ENCODE measurements at regions not wholly inside any gene's neighbourhood (a gene's known extent, or its start where the extent isn't known, plus 50 kb on each side); places are given as distances from the start of the nearest gene placed in this dataset.

- no peak for TF ChIP-seq CTCF (IDR thresholded peaks at IDR 0.05)
- Histone ChIP-seq H3K27me3 (peaks cover 21% of the 10 kb centered on the region), H3K36me3 (no peaks in the 10 kb centered on the region), H3K4me3 (ENCODE audit: low read depth in 1 of 2, low read length in 1 of 2) (no peak overlapping the region), H3K9me3 (no peaks in the 10 kb centered on the region), H3K4me1 (ENCODE audit: control insufficient read depth in 1 of 2, insufficient read depth in 1 of 2, low read depth in 1 of 2, low read length in 1 of 2) (no peaks in the 10 kb centered on the region), H3K27ac (no peak overlapping the region)
These were observed 253.4 kb upstream of the NFIA start for GRCh38 chr1:60828944-60829343.

GRCh38 chr1:60826320-60827094 lies 255.9 kb upstream of the NFIA start:
- Histone ChIP-seq H3K4me3 (ENCODE audit: low read depth in 1 of 2, low read length in 1 of 2) (no peak overlapping the region), H3K4me1 (ENCODE audit: control insufficient read depth in 1 of 2, insufficient read depth in 1 of 2, low read depth in 1 of 2, low read length in 1 of 2) (no peaks in the 10 kb centered on the region), H3K27ac (no peak overlapping the region), H3K9me3 (no peaks in the 10 kb centered on the region), H3K27me3 (no peaks in the 10 kb centered on the region), H3K36me3 (no peaks in the 10 kb centered on the region)
- no peak for TF ChIP-seq CTCF (IDR thresholded peaks at IDR 0.05)

DNA sequence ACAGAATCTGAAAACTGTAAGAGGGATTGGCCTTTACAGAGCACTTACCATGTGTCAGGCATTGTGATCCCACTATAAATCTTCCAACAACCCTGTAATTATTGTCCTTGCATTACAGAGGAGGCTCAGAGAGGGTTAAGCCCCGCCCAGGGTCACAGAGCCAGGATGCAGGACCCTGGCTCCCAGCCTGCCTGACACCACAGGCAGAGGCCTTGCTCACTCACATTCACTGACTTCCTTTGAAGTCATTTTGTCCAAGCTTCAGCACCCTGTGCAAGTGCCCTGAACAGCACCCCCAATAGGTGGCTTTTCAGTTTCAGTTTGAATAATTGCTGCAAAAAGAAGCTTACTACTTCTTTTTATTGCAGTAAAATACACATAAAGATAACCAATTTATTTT lies 256.8 kb upstream of the NFIA start:
- no peaks in the 10 kb centered on the region for H3K27me3 ChIP-seq
- no peak for TF ChIP-seq CTCF (IDR thresholded peaks at IDR 0.05)
- no peaks in the 10 kb centered on the region for H3K36me3 ChIP-seq
- H3K4me1 ChIP-seq (ENCODE audit: control insufficient read depth in 1 of 2, insufficient read depth in 1 of 2, low read depth in 1 of 2, low read length in 1 of 2): no peaks in the 10 kb centered on the region
- H3K9me3 ChIP-seq: no peaks in the 10 kb centered on the region
- H3K4me3 ChIP-seq (ENCODE audit: low read depth in 1 of 2, low read length in 1 of 2): no peak overlapping the region
- H3K27ac ChIP-seq: no peak overlapping the region

- Histone ChIP-seq H3K36me3 (no peaks in the 10 kb centered on the region), H3K27me3 (no peaks in the 10 kb centered on the region), H3K4me1 (ENCODE audit: control insufficient read depth in 1 of 2, insufficient read depth in 1 of 2, low read depth in 1 of 2, low read length in 1 of 2) (no peaks in the 10 kb centered on the region), H3K27ac (no peak overlapping the region), H3K4me3 (ENCODE audit: low read depth in 1 of 2, low read length in 1 of 2) (no peak overlapping the region), H3K9me3 (no peaks in the 10 kb centered on the region)
- TF ChIP-seq CTCF (IDR thresholded peaks at IDR 0.05): no peak
These were observed 259.2 kb upstream of the NFIA start for GRCh38 chr1:60823151-60823550.

- no peaks in the 10 kb centered on the region for H3K9me3 ChIP-seq
- H3K36me3 ChIP-seq: no peaks in the 10 kb centered on the region
- no peaks in the 10 kb centered on the region for H3K4me1 ChIP-seq (ENCODE audit: control insufficient read depth in 1 of 2, insufficient read depth in 1 of 2, low read depth in 1 of 2, low read length in 1 of 2)
- no peak for TF ChIP-seq CTCF (IDR thresholded peaks at IDR 0.05)
- no peak overlapping the region for H3K4me3 ChIP-seq (ENCODE audit: low read depth in 1 of 2, low read length in 1 of 2)
- H3K27me3 ChIP-seq: no peaks in the 10 kb centered on the region
- H3K27ac ChIP-seq: no peak overlapping the region
These were observed 260.1 kb upstream of the NFIA start for GRCh38 chr1:60822252-60822651.
